ENCODE measurements at regions not wholly inside any gene's neighbourhood (a gene's known extent, or its start where the extent isn't known, plus 50 kb on each side); places are given as distances from the start of the nearest gene placed in this dataset.

- POLR2A ChIA-PET = no interaction called here
- ATAC-seq (no peak; a peak in 1 of 6 replicates), DNase-seq (ENCODE audit: low read depth in 1 of 2, low spot score in 1 of 2) (peak in 1 of 2 experiments; percentile 16), FAIRE-seq (no peak)
- Histone ChIP-seq H3K4me1 (peaks cover 4% of the 10 kb centered on the region; the same call in 1 of the 3 replicates), H3K4me2 (no peak overlapping the region), H3K27ac (no peak overlapping the region), H3K9me3 (no peaks in the 10 kb centered on the region), H3K4me3 (no peak overlapping the region)
- WGBS (ENCODE audit: missing lambda C conversion rate) = 72% methylated on average over 16 of the region's 16 CpGs
- no peak for TF ChIP-seq MYC (IDR thresholded peaks at IDR 0.05; ENCODE audit: borderline replicate concordance, low read length)
- TF ChIP-seq JUNB (IDR thresholded peaks at IDR 0.05) = no peak
- TF ChIP-seq HDAC2 (IDR thresholded peaks at IDR 0.05) = no peak
- no peak for TF ChIP-seq MAX (IDR thresholded peaks at IDR 0.05)
- no peak for TF ChIP-seq CBX8 (IDR thresholded peaks at IDR 0.05)
- TF ChIP-seq CHD4 (IDR thresholded peaks at IDR 0.05; ENCODE audit: borderline replicate concordance) = no peak
- TF ChIP-seq RAD21 (conservative IDR thresholded peaks at IDR 0.05 in 1 of 2, IDR thresholded peaks at IDR 0.05 in 1 of 2) = peak; percentile 21 to 36; a peak in 2 of 5 replicates
- no peak for TF ChIP-seq ELK1 (IDR thresholded peaks at IDR 0.05; ENCODE audit: low read depth, low read length)
- CTCF ChIA-PET = interaction anchor here (0.6 to 5.8 kb wide), 10 partner anchors 18 to 500 kb away, joined by 3 to 170 read pairs (median 10); no protein-coding TSS in a partner anchor
Measured at GRCh38 chr16:87060034-87060986, 256.9 kb downstream of the C16orf95 start.

- ATAC-seq (no peak), FAIRE-seq (no peak), DNase-seq (ENCODE audit: low read depth in 1 of 2, low spot score in 1 of 2) (no peak)
- Histone ChIP-seq H3K27ac (no peak overlapping the region), H3K4me2 (no peak overlapping the region), H3K4me3 (no peak overlapping the region), H3K4me1 (peaks cover 4% of the 10 kb centered on the region; the same call in 1 of the 3 replicates), H3K9me3 (no peaks in the 10 kb centered on the region)
- CTCF ChIA-PET = interaction anchor here (0.7 to 5.8 kb wide), 26 partner anchors 10 to 511 kb away, joined by 3 to 170 read pairs (median 9); no protein-coding TSS in a partner anchor
- 43% methylated on average over 5 of the region's 5 CpGs for WGBS (ENCODE audit: missing lambda C conversion rate)
- POLR2A ChIA-PET = no interaction called here
- TF ChIP-seq NFE2L2 (conservative IDR thresholded peaks at IDR 0.05; ENCODE audit: low read length) (peak; percentile 40; the same call in 1 of the 2 replicates), ZNF302 (CRISPR knock-in tag; IDR thresholded peaks at IDR 0.05) (no peak)
Measured at GRCh38 chr16:87061243-87061920, 255.8 kb downstream of the C16orf95 start.

GRCh38 chr16:87062569-87063442, 254.4 kb downstream of the C16orf95 start:
- peak; percentile 70 to 91 for DNase-seq (ENCODE audit: low read depth in 1 of 2, low spot score in 1 of 2)
- ATAC-seq = peak; percentile 92 to 98
- H3K4me3 ChIP-seq = peak overlapping the region; percentile 30; the same call in 2 of the 3 replicates
- peak overlapping the region; percentile 74 for H3K4me2 ChIP-seq
- peak overlapping the region; percentile 58 to 69; a peak in 4 of 6 replicates for H3K27ac ChIP-seq
- 36% methylated on average over 26 of the region's 26 CpGs for WGBS (ENCODE audit: missing lambda C conversion rate)
- no peak for FAIRE-seq
- ChIA-PET CTCF (interaction anchor here (0.5 to 5.8 kb wide), 117 partner anchors 9 to 1327 kb away, joined by 3 to 170 read pairs (median 4); partner anchors contain the start of gene FOXC2), POLR2A (no interaction called here)
- H3K9me3 ChIP-seq = no peaks in the 10 kb centered on the region
- peaks cover 4% of the 10 kb centered on the region; the same call in 1 of the 3 replicates for H3K4me1 ChIP-seq
- TF ChIP-seq KDM5A (IDR thresholded peaks at IDR 0.05) = no peak
- no peak for TF ChIP-seq REST (IDR thresholded peaks at IDR 0.05)
- no peak for TF ChIP-seq HOXB13 (CRISPR knock-in tag; IDR thresholded peaks at IDR 0.05; ENCODE audit: low read depth)
- no peak for TF ChIP-seq NR3C1 (IDR thresholded peaks at IDR 0.05)
- TF ChIP-seq E2F6 (IDR thresholded peaks at IDR 0.05; ENCODE audit: borderline replicate concordance, low read depth) = 0 out of 2 replicates have a peak, but pooled peaks have one; percentile 39
- no peak for TF ChIP-seq RARB (CRISPR knock-in tag; IDR thresholded peaks at IDR 0.05)
- TF ChIP-seq HMGXB4 (CRISPR knock-in tag; IDR thresholded peaks at IDR 0.05; ENCODE audit: borderline replicate concordance) = no peak
- no peak for TF ChIP-seq USF2 (IDR thresholded peaks at IDR 0.05)
- no peak for TF ChIP-seq CEBPB (IDR thresholded peaks at IDR 0.05)

Data from A549 (cell line).